H1 (cell line): ENCODE measurements at regions not wholly inside any gene's neighbourhood (a gene's known extent, or its start where the extent isn't known, plus 50 kb on each side); places are given as distances from the start of the nearest gene placed in this dataset.

ENCODE experiments used
- CTCF ChIA-PET: fragments of 300-600 bp; sonication (Branson Sonifier 250); formaldehyde crosslinking; loops from one replicate; lab custom pipeline; 2021; ENCODE audit not compliant: partially characterized antibody; lab: Charles Lee
- POLR2A ChIA-PET: fragments of 300-600 bp; sonication (Branson Sonifier 250); formaldehyde crosslinking; loops from one replicate; lab custom pipeline; 2021; ENCODE audit warnings: inconsistent platforms; ENCODE audit not compliant: partially characterized antibody; lab: Charles Lee
- DNase-seq, 2 experiments: peaks; one replicate each; pipeline versions ENCODE4 v3.0.0 to v3.0.0-alpha.2; 2010 to 2022; ENCODE audit warnings: low spot score in 2 of 2, low read depth in 1 of 2, mixed read lengths in 1 of 2
- FAIRE-seq: peaks from 2 replicates; lab custom pipeline; 2011; peaks lifted over from hg19 to GRCh38; lab: Jason Lieb, UNC
- H2AFZ ChIP-seq: 2 replicates; pipeline ENCODE4 v1.8.1; 2012; ENCODE audit warnings: low read length, inconsistent platforms
- H2AK5ac ChIP-seq: 2 replicates; pipeline ENCODE4 v1.6.1; 2013; ENCODE audit warnings: low read depth, low read length
- H2BK120ac ChIP-seq: replicated peaks from 2 replicates; pipeline ENCODE3; 2013; ENCODE audit warnings: low read depth, low read length, inconsistent platforms
- H2BK12ac ChIP-seq: 2 replicates; pipeline ENCODE4 v1.6.1; 2013; ENCODE audit warnings: low read depth, low read length
- H2BK15ac ChIP-seq: 2 replicates; pipeline ENCODE4 v1.6.1; 2013; ENCODE audit warnings: low read length
- H2BK20ac ChIP-seq: 2 replicates; pipeline ENCODE4 v1.6.1; 2013; ENCODE audit warnings: low read length
- H2BK5ac ChIP-seq: 2 replicates; pipeline ENCODE4 v1.6.1; 2013; ENCODE audit warnings: low read depth, low read length
- H3K14ac ChIP-seq: 2 replicates; pipeline ENCODE4 v1.6.1; 2013; ENCODE audit warnings: inconsistent platforms; ENCODE audit not compliant: insufficient read length
- H3K18ac ChIP-seq: 2 replicates; pipeline ENCODE4 v1.6.1; 2013; ENCODE audit warnings: low read length; ENCODE audit errors: extremely low read depth
- H3K23ac ChIP-seq: 2 replicates; pipeline ENCODE4 v1.6.1; 2013; ENCODE audit warnings: inconsistent platforms; ENCODE audit not compliant: insufficient read length
- H3K23me2 ChIP-seq: 2 replicates; pipeline ENCODE4 v1.6.1; 2013; ENCODE audit warnings: low read depth, low read length
- H3K27ac ChIP-seq: 2 replicates; pipeline ENCODE4 v1.6.1; 2011; ENCODE audit warnings: low read depth, low read length, inconsistent platforms
- H3K27me3 ChIP-seq, 4 experiments: replicated peaks in 1 of 4; 1 replicate in 1 of 4; 2 replicates in 3 of 4; pipeline versions ENCODE4 v1.6.1 to v1.8.1; 2011 to 2013; ENCODE audit warnings: low read length in 3 of 4, mild to moderate bottlenecking in 3 of 4, inconsistent platforms in 2 of 4, mixed read lengths in 2 of 4, moderate library complexity in 1 of 4; ENCODE audit not compliant: control insufficient read depth in 3 of 4, insufficient read depth in 3 of 4; ENCODE audit errors: extremely low read depth in 1 of 4
- H3K36me3 ChIP-seq, 4 experiments: 2 replicates each; pipeline versions ENCODE4 v1.6.1 to v1.8.1; 2011 to 2013; ENCODE audit warnings: mild to moderate bottlenecking in 4 of 4, low read length in 3 of 4, moderate library complexity in 2 of 4, control low read depth in 1 of 4, inconsistent platforms in 1 of 4; ENCODE audit not compliant: insufficient read depth in 4 of 4, control insufficient read depth in 2 of 4
- H3K4ac ChIP-seq: replicated peaks from 2 replicates; pipeline ENCODE3; 2013; ENCODE audit warnings: low read length, low read depth, mixed read lengths, inconsistent platforms; ENCODE audit not compliant: insufficient read length
- H3K4me1 ChIP-seq, 4 experiments: replicated peaks in 1 of 4; 1 replicate in 1 of 4; 2 replicates in 3 of 4; pipeline versions ENCODE4 v1.6.1 to v1.8.1; 2011 to 2013; ENCODE audit warnings: low read length in 3 of 4, inconsistent platforms in 2 of 4, mixed read lengths in 1 of 4; ENCODE audit not compliant: insufficient read depth in 4 of 4, control insufficient read depth in 3 of 4
- H3K4me2 ChIP-seq, 2 experiments: 2 replicates each; pipeline versions ENCODE4 v1.6.1 to v1.8.1; 2011 to 2013; ENCODE audit warnings: low read depth in 2 of 2, low read length in 2 of 2, control low read depth in 1 of 2, inconsistent platforms in 1 of 2, mild to moderate bottlenecking in 1 of 2; ENCODE audit not compliant: insufficient read depth in 1 of 2
- H3K4me3 ChIP-seq, 4 experiments: fragments of 200-600, 300-600 bp in 1 of 4; sonication (generic), shearing (Covaris generic), sonication (Bioruptor Twin) in 1 of 4; 2 replicates each; pipeline versions ENCODE4 v1.5.1 to v1.8.1; 2011 to 2016; ENCODE audit warnings: low read length in 4 of 4, low read depth in 3 of 4, control low read depth in 2 of 4, inconsistent platforms in 2 of 4, mild to moderate bottlenecking in 2 of 4, mixed read lengths in 1 of 4, moderate library complexity in 1 of 4; ENCODE audit not compliant: insufficient read depth in 2 of 4; ENCODE audit errors: extremely low read depth in 1 of 4
- H3K56ac ChIP-seq: replicated peaks from 2 replicates; pipeline ENCODE3; 2013; ENCODE audit warnings: low read depth, mild to moderate bottlenecking, mixed read lengths, low read length, inconsistent platforms; ENCODE audit not compliant: insufficient read length
- H3K79me1 ChIP-seq: 2 replicates; pipeline ENCODE4 v1.6.1; 2013; ENCODE audit warnings: low read depth, low read length, control low read depth
- H3K79me2 ChIP-seq, 2 experiments: 2 replicates each; pipeline versions ENCODE4 v1.6.1 to v1.8.1; 2012 to 2013; ENCODE audit warnings: low read length in 2 of 2, mild to moderate bottlenecking in 2 of 2, inconsistent platforms in 1 of 2; ENCODE audit not compliant: insufficient read depth in 2 of 2, control insufficient read depth in 1 of 2
- H3K9ac ChIP-seq, 4 experiments: replicated peaks in 1 of 4; 1 replicate in 1 of 4; 2 replicates in 3 of 4; pipeline versions ENCODE4 v1.6.1 to v1.8.1; 2011 to 2013; ENCODE audit warnings: low read depth in 3 of 4, low read length in 3 of 4, control low read depth in 2 of 4, mild to moderate bottlenecking in 2 of 4, moderate library complexity in 2 of 4, inconsistent platforms in 1 of 4; ENCODE audit errors: extremely low read depth in 1 of 4
- H3K9me3 ChIP-seq, 2 experiments: 2 replicates each; pipeline versions ENCODE4 v1.6.1 to v1.8.1; 2012 to 2013; ENCODE audit warnings: mild to moderate bottlenecking in 2 of 2, moderate library complexity in 2 of 2, control low read depth in 1 of 2, inconsistent platforms in 1 of 2, low read depth in 1 of 2, low read length in 1 of 2, mixed read lengths in 1 of 2; ENCODE audit not compliant: insufficient read depth in 2 of 2
- H4K20me1 ChIP-seq, 2 experiments: replicated peaks in 1 of 2; 2 replicates each; pipeline versions ENCODE3 to v1.8.1; 2011 to 2013; ENCODE audit warnings: inconsistent platforms in 2 of 2, low read length in 2 of 2, mild to moderate bottlenecking in 1 of 2; ENCODE audit not compliant: insufficient read depth in 2 of 2, control insufficient read depth in 1 of 2
- H4K5ac ChIP-seq: 2 replicates; pipeline ENCODE4 v1.6.1; 2013; ENCODE audit warnings: low read length, low read depth, mixed read lengths, inconsistent platforms; ENCODE audit not compliant: insufficient read length
- H4K8ac ChIP-seq: 2 replicates; pipeline ENCODE4 v1.8.0; 2013; ENCODE audit warnings: mild to moderate bottlenecking, moderate library complexity, low read length, inconsistent platforms; ENCODE audit not compliant: insufficient read depth; ENCODE audit errors: extremely low read depth
- H4K91ac ChIP-seq: replicated peaks from 2 replicates; pipeline ENCODE3; 2013; ENCODE audit warnings: low read length, mixed read lengths, inconsistent platforms; ENCODE audit not compliant: insufficient read length
- BACH1 ChIP-seq: IDR thresholded peaks from 2 replicates; pipeline ENCODE4 v1.6.1; 2012; ENCODE audit warnings: low read length, improper control_type of control experiment
- CBX5 ChIP-seq: fragments of 300-800, 300-1000 bp; sonication (generic); IDR thresholded peaks from 2 replicates; pipeline ENCODE4 v1.7.1; 2016; ENCODE audit warnings: antibody characterized with exemption, low read length, low read depth
- CTBP2 ChIP-seq: IDR thresholded peaks from 2 replicates; pipeline ENCODE4 v1.7.0; 2011; ENCODE audit warnings: borderline replicate concordance, mild to moderate bottlenecking, moderate library complexity, mixed read lengths, low read length; ENCODE audit not compliant: insufficient read depth, insufficient read length
- KDM1A ChIP-seq: fragments of 200-600, 300-600 bp; sonication (generic); IDR thresholded peaks from 2 replicates; pipeline ENCODE4 v1.7.1; 2016; ENCODE audit warnings: mild to moderate bottlenecking, low read length, borderline replicate concordance
- KDM4A ChIP-seq: IDR thresholded peaks from one replicate; pipeline ENCODE4 v1.7.1; 2012; ENCODE audit warnings: low read depth, mild to moderate bottlenecking, moderate library complexity, low read length, inconsistent platforms; ENCODE audit not compliant: severe bottlenecking
- NRF1 ChIP-seq: IDR thresholded peaks from 2 replicates; pipeline ENCODE4 v1.6.1; 2011; ENCODE audit warnings: mild to moderate bottlenecking, low read depth, low read length, improper control_type of control experiment
- RBBP5 ChIP-seq: IDR thresholded peaks from 2 replicates; pipeline ENCODE4 v1.7.1; 2012; ENCODE audit warnings: low read depth, mild to moderate bottlenecking, inconsistent platforms, low read length, moderate library complexity, borderline replicate concordance
- RNF2 ChIP-seq: fragments of 200-900, 300-1000 bp; sonication (generic); IDR thresholded peaks from 2 replicates; pipeline ENCODE4 v1.7.1; 2016; ENCODE audit warnings: borderline replicate concordance, low read depth, mild to moderate bottlenecking, antibody characterized with exemption, low read length; ENCODE audit not compliant: poor library complexity, severe bottlenecking; ENCODE audit errors: missing control alignments
- RXRA ChIP-seq: IDR thresholded peaks from 2 replicates; pipeline ENCODE4 v1.6.1; 2011; ENCODE audit warnings: low read depth, mild to moderate bottlenecking, low read length, moderate library complexity; ENCODE audit not compliant: insufficient read depth
- SP2 ChIP-seq: IDR thresholded peaks from 2 replicates; pipeline ENCODE4 v1.6.1; 2012; ENCODE audit warnings: mild to moderate bottlenecking, low read length, inconsistent platforms
- TCF12 ChIP-seq: IDR thresholded peaks from 2 replicates; pipeline ENCODE4 v1.6.1; 2011; ENCODE audit warnings: low read depth, mild to moderate bottlenecking, low read length
- WGBS, 2 experiments: shearing (Covaris generic) in 1 of 2; methylation state at CpG; one replicate each; pipeline versions ENCODE4 v1.1.6 to v1.1.7; 2013 to 2015; ENCODE audit warnings: low lambda C conversion rate in 2 of 2, mixed read lengths in 2 of 2, inconsistent platforms in 1 of 2, low coverage in 1 of 2, missing lambda C conversion rate in 1 of 2; ENCODE audit not compliant: insufficient replicate concordance in 2 of 2, insufficient coverage in 1 of 2, insufficient read length in 1 of 2; ENCODE audit errors: extremely low coverage in 1 of 2, missing lambda C conversion rate in 1 of 2; 5-methylcytosine and 5-hydroxymethylcytosine counted together
- TF ChIP-seq, protein P1 (sequence below): IDR thresholded peaks from 2 replicates; pipeline ENCODE4 v1.6.1; 2012; ENCODE audit warnings: inconsistent platforms

DNA sequence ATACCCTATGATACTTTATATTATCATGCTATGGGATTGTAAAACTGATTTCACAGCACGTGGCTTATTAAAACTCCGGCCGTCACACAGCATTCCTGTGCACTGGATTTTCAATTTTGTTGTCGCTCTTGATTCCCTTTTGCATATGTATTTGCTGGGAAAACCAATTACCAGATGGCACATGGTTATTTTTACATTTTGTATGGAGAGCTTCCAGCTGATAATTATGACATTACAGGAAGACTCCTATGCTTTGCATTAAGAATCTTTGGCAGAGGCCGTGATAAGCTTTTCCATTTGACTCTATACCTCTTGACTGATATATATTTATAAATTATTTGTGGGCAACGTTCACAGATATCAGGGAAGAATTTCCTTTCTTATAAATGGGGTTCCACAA is 381.2 kb upstream of the RORB start:
- no peak overlapping the region for H3K4ac ChIP-seq
- H2BK20ac ChIP-seq, result no peak overlapping the region
- no peak overlapping the region for H2BK5ac ChIP-seq
- H3K23me2 ChIP-seq, result no peaks in the 10 kb centered on the region
- no peak overlapping the region for H2AFZ ChIP-seq
- H2BK15ac ChIP-seq, result no peak overlapping the region
- no peak overlapping the region for H4K91ac ChIP-seq
- H3K4me3 ChIP-seq, result no peak overlapping the region
- H3K23ac ChIP-seq, result no peak overlapping the region
- H3K56ac ChIP-seq, result no peak overlapping the region
- H3K36me3 ChIP-seq, result no peaks in the 10 kb centered on the region
- peaks cover 0 to 2% (median 0%) of the 10 kb centered on the region in 4 experiments; a peak in 1 of 7 replicates for H3K4me1 ChIP-seq
- ChIA-PET POLR2A (interaction anchor here (1.6 to 1.8 kb wide), 2 partner anchors 10 to 14 kb away, joined by 4 to 9 read pairs; no protein-coding TSS in a partner anchor), CTCF (interaction anchor here (0.8 to 1.0 kb wide), 2 partner anchors 17 to 627 kb away, joined by 3 read pairs; no protein-coding TSS in a partner anchor)
- no peak for FAIRE-seq
- H3K9me3 ChIP-seq, result no peaks in the 10 kb centered on the region
- H3K79me1 ChIP-seq, result no peaks in the 10 kb centered on the region
- H4K20me1 ChIP-seq, result no peaks in the 10 kb centered on the region
- 84% methylated on average over 6 of the region's 6 CpGs; no CpG with 5 or more reads in 1 of the 2 experiments for WGBS, 2 experiments
- no peak overlapping the region for H3K9ac ChIP-seq
- no peak overlapping the region for H3K18ac ChIP-seq
- no peak overlapping the region for H2BK12ac ChIP-seq
- H4K8ac ChIP-seq, result no peak overlapping the region
- no peak overlapping the region for H3K27ac ChIP-seq
- no peak overlapping the region for H2BK120ac ChIP-seq
- H3K14ac ChIP-seq, result no peak overlapping the region
- DNase-seq, result no peak
- no peaks in the 10 kb centered on the region; a peak in 2 of 7 replicates for H3K27me3 ChIP-seq
- H4K5ac ChIP-seq, result no peak overlapping the region
- no peak overlapping the region for H3K4me2 ChIP-seq
- no peak overlapping the region for H2AK5ac ChIP-seq
- H3K79me2 ChIP-seq, result no peaks in the 10 kb centered on the region
- TF ChIP-seq BACH1 (no peak), CBX5 (no peak), TCF12 (no peak), NRF1 (no peak), SP2 (no peak), KDM4A (no peak), RBBP5 (no peak), CTBP2 (no peak), RXRA (no peak), KDM1A (no peak), RNF2 (no peak)
- TF ChIP-seq, protein P1, sequence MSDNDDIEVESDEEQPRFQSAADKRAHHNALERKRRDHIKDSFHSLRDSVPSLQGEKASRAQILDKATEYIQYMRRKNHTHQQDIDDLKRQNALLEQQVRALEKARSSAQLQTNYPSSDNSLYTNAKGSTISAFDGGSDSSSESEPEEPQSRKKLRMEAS, result no peak
